ENCODE measurements at regions not wholly inside any gene's neighbourhood (a gene's known extent, or its start where the extent isn't known, plus 50 kb on each side); places are given as distances from the start of the nearest gene placed in this dataset.
"Not testable (repeated sequence)": the region's sequence is repeated elsewhere in the genome, so short reads cannot be mapped to it uniquely, and the experiment has no call there.

GRCh38 chr1:14340002-14340785, 258.3 kb upstream of the KAZN start:
- no peak for DNase-seq (ENCODE audit: low spot score)
- Mint-ChIP-seq H3K27me3 (ENCODE audit: insufficient read depth) (peaks cover 5% of the 10 kb centered on the region), H3K27ac (no peak overlapping the region), H3K4me3 (no peak overlapping the region), H3K9me3 (no peaks in the 10 kb centered on the region), H3K36me3 (ENCODE audit: low read depth) (no peaks in the 10 kb centered on the region), H3K4me1 (ENCODE audit: low read depth) (no peaks in the 10 kb centered on the region)
- intact Hi-C loops (cut with micrococcal nuclease) = no loop called here

- Mint-ChIP-seq H3K4me1 (ENCODE audit: low read depth) (no peaks in the 10 kb centered on the region), H3K9me3 (no peaks in the 10 kb centered on the region)
These were observed 257.3 kb upstream of the KAZN start for GRCh38 chr1:14341147-14341546.

GRCh38 chr1:14345946-14346550, 252.4 kb upstream of the KAZN start:
- intact Hi-C loops (cut with micrococcal nuclease) = no loop called here
- H3K27ac Mint-ChIP-seq = no peak overlapping the region

More at GRCh38 chr1:14341147-14341546, 257.3 kb upstream of the KAZN start:
- intact Hi-C loops (cut with micrococcal nuclease) = no loop called here
- Mint-ChIP-seq H3K36me3 (ENCODE audit: low read depth) (no peaks in the 10 kb centered on the region), H3K4me3 (no peak overlapping the region), H3K27ac (no peak overlapping the region), H3K27me3 (ENCODE audit: insufficient read depth) (peaks cover 5% of the 10 kb centered on the region)
- no peak for DNase-seq (ENCODE audit: low spot score)

GRCh38 chr1:14347186-14347585, 251.3 kb upstream of the KAZN start:
- Mint-ChIP-seq H3K4me3 (no peak overlapping the region), H3K36me3 (ENCODE audit: low read depth) (no peaks in the 10 kb centered on the region), H3K27me3 (ENCODE audit: insufficient read depth) (peaks cover 5% of the 10 kb centered on the region), H3K4me1 (ENCODE audit: low read depth) (no peaks in the 10 kb centered on the region), H3K27ac (no peak overlapping the region), H3K9me3 (no peaks in the 10 kb centered on the region)
- no peak for DNase-seq (ENCODE audit: low spot score)
- intact Hi-C loops (cut with micrococcal nuclease) = no loop called here

More at GRCh38 chr1:14345946-14346550, 252.4 kb upstream of the KAZN start:
- no peaks in the 10 kb centered on the region for H3K9me3 Mint-ChIP-seq
- no peak overlapping the region for H3K4me3 Mint-ChIP-seq
- peaks cover 2% of the 10 kb centered on the region for H3K27me3 Mint-ChIP-seq (ENCODE audit: insufficient read depth)
- H3K36me3 Mint-ChIP-seq (ENCODE audit: low read depth) = no peaks in the 10 kb centered on the region
- no peaks in the 10 kb centered on the region for H3K4me1 Mint-ChIP-seq (ENCODE audit: low read depth)
- DNase-seq (ENCODE audit: low spot score) = no peak

GRCh38 chr1:14347776-14348175, 250.7 kb upstream of the KAZN start:
- H3K4me1 Mint-ChIP-seq (ENCODE audit: low read depth) = no peaks in the 10 kb centered on the region
- no peak overlapping the region for H3K27ac Mint-ChIP-seq
- intact Hi-C loops (cut with micrococcal nuclease) = no loop called here
- H3K36me3 Mint-ChIP-seq (ENCODE audit: low read depth) = no peaks in the 10 kb centered on the region
- H3K27me3 Mint-ChIP-seq (ENCODE audit: insufficient read depth) = peaks cover 5% of the 10 kb centered on the region
- H3K4me3 Mint-ChIP-seq = no peak overlapping the region
- no peak for DNase-seq (ENCODE audit: low spot score)
- no peaks in the 10 kb centered on the region for H3K9me3 Mint-ChIP-seq

- Mint-ChIP-seq H3K9me3 (no peaks in the 10 kb centered on the region), H3K36me3 (ENCODE audit: low read depth) (no peaks in the 10 kb centered on the region)
These were observed 248.3 kb upstream of the KAZN start for GRCh38 chr1:14350197-14350596.

GRCh38 chr1:14352897-14353296, 245.6 kb upstream of the KAZN start:
- Mint-ChIP-seq H3K9me3 (no peaks in the 10 kb centered on the region), H3K36me3 (ENCODE audit: low read depth) (no peaks in the 10 kb centered on the region), H3K27me3 (ENCODE audit: insufficient read depth) (peaks cover 5% of the 10 kb centered on the region), H3K4me3 (no peak overlapping the region), H3K4me1 (ENCODE audit: low read depth) (no peaks in the 10 kb centered on the region), H3K27ac (no peak overlapping the region)
- no peak for DNase-seq (ENCODE audit: low spot score)
- intact Hi-C loops (cut with micrococcal nuclease) = no loop called here

More at GRCh38 chr1:14350197-14350596, 248.3 kb upstream of the KAZN start:
- H3K27ac Mint-ChIP-seq = no peak overlapping the region
- intact Hi-C loops (cut with micrococcal nuclease) = no loop called here
- no peak overlapping the region for H3K4me3 Mint-ChIP-seq
- peaks cover 5% of the 10 kb centered on the region for H3K27me3 Mint-ChIP-seq (ENCODE audit: insufficient read depth)
- H3K4me1 Mint-ChIP-seq (ENCODE audit: low read depth) = no peaks in the 10 kb centered on the region
- DNase-seq (ENCODE audit: low spot score) = no peak

GRCh38 chr1:14361005-14361404, 237.5 kb upstream of the KAZN start:
- H3K36me3 Mint-ChIP-seq (ENCODE audit: low read depth); H3K9me3 Mint-ChIP-seq; DNase-seq (ENCODE audit: low spot score); H3K27ac Mint-ChIP-seq; H3K4me1 Mint-ChIP-seq (ENCODE audit: low read depth); H3K4me3 Mint-ChIP-seq; H3K27me3 Mint-ChIP-seq (ENCODE audit: insufficient read depth); intact Hi-C loops (cut with micrococcal nuclease): not testable (repeated sequence)

GRCh38 chr1:14362331-14362730, 236.2 kb upstream of the KAZN start:
- H3K4me1 Mint-ChIP-seq (ENCODE audit: low read depth) = no peaks in the 10 kb centered on the region
- H3K4me3 Mint-ChIP-seq = no peak overlapping the region
- H3K27ac Mint-ChIP-seq = no peak overlapping the region
- intact Hi-C loops (cut with micrococcal nuclease) = no loop called here
- H3K27me3 Mint-ChIP-seq (ENCODE audit: insufficient read depth) = no peaks in the 10 kb centered on the region
- DNase-seq (ENCODE audit: low spot score) = no peak
- H3K36me3 Mint-ChIP-seq (ENCODE audit: low read depth) = no peaks in the 10 kb centered on the region
- no peaks in the 10 kb centered on the region for H3K9me3 Mint-ChIP-seq

- Mint-ChIP-seq H3K27ac (no peak overlapping the region), H3K9me3 (no peaks in the 10 kb centered on the region), H3K4me1 (ENCODE audit: low read depth) (no peaks in the 10 kb centered on the region), H3K36me3 (ENCODE audit: low read depth) (no peaks in the 10 kb centered on the region), H3K4me3 (no peak overlapping the region), H3K27me3 (ENCODE audit: insufficient read depth) (no peaks in the 10 kb centered on the region)
- DNase-seq (ENCODE audit: low spot score) = no peak
- intact Hi-C loops (cut with micrococcal nuclease) = no loop called here
These were observed 235.4 kb upstream of the KAZN start for GRCh38 chr1:14363036-14363590.

GRCh38 chr1:14363707-14364413, 234.6 kb upstream of the KAZN start:
- no peak overlapping the region for H3K27ac Mint-ChIP-seq
- intact Hi-C loops (cut with micrococcal nuclease) = no loop called here

GRCh38 chr1:14365301-14365988, 233.0 kb upstream of the KAZN start:
- DNase-seq (ENCODE audit: low spot score) = no peak
- H3K4me1 Mint-ChIP-seq (ENCODE audit: low read depth) = no peaks in the 10 kb centered on the region
- no peak overlapping the region for H3K4me3 Mint-ChIP-seq
- H3K36me3 Mint-ChIP-seq (ENCODE audit: low read depth) = no peaks in the 10 kb centered on the region
- no peak overlapping the region for H3K27ac Mint-ChIP-seq
- no peaks in the 10 kb centered on the region for H3K9me3 Mint-ChIP-seq
- intact Hi-C loops (cut with micrococcal nuclease) = no loop called here
- H3K27me3 Mint-ChIP-seq (ENCODE audit: insufficient read depth) = peaks cover 2% of the 10 kb centered on the region

More at GRCh38 chr1:14363707-14364413, 234.6 kb upstream of the KAZN start:
- no peak overlapping the region for H3K4me3 Mint-ChIP-seq
- no peaks in the 10 kb centered on the region for H3K9me3 Mint-ChIP-seq
- peaks cover 1% of the 10 kb centered on the region for H3K27me3 Mint-ChIP-seq (ENCODE audit: insufficient read depth)
- no peaks in the 10 kb centered on the region for H3K4me1 Mint-ChIP-seq (ENCODE audit: low read depth)
- no peak for DNase-seq (ENCODE audit: low spot score)
- H3K36me3 Mint-ChIP-seq (ENCODE audit: low read depth) = no peaks in the 10 kb centered on the region

Data from activated T-helper 1 cell treated with anti-CD3 and anti-CD28 coated beads, Interleukin-12 subunit alpha, Interleukin-12 subunit beta, Interleukin-2, Interleukin-4 antibody, amounts not matched to agents 30 ng/mL and 10 ng/mL and 1 ng/mL, durations not matched to agents 14 hours and 24 hours and 36 hours (primary cell).